GM23248 (cell line): ENCODE measurements at regions not wholly inside any gene's neighbourhood (a gene's known extent, or its start where the extent isn't known, plus 50 kb on each side); places are given as distances from the start of the nearest gene placed in this dataset.

Experiments
- DNase-seq: peaks from one replicate; pipeline ENCODE4 v3.0.0-alpha.2; 2015
- H2AFZ ChIP-seq: fragments of 200-600 bp; sonication (generic); 2 replicates; pipeline ENCODE4 v1.6.1; 2016; ENCODE audit warnings: antibody characterized with exemption
- H3F3A ChIP-seq: fragments of 200-600 bp; sonication (generic); 2 replicates; pipeline ENCODE4 v1.6.1; 2016; ENCODE audit warnings: mild to moderate bottlenecking, antibody characterized with exemption, mixed run types; ENCODE audit not compliant: insufficient read depth
- H3K27ac ChIP-seq: fragments of 200-600 bp; sonication (generic); 2 replicates; pipeline ENCODE4 v1.5.1; 2016; ENCODE audit warnings: mild to moderate bottlenecking
- H3K27me3 ChIP-seq: fragments of 200-600 bp; sonication (generic); replicated peaks from 2 replicates; pipeline ENCODE4 v1.6.1; 2016; ENCODE audit warnings: mild to moderate bottlenecking; ENCODE audit not compliant: insufficient read depth
- H3K36me3 ChIP-seq: fragments of 200-600 bp; sonication (generic); 2 replicates; pipeline ENCODE4 v1.6.1; 2016; ENCODE audit warnings: low read depth, mild to moderate bottlenecking
- H3K4me1 ChIP-seq: fragments of 200-600 bp; sonication (generic); 2 replicates; pipeline ENCODE4 v1.6.1; 2016; ENCODE audit warnings: mild to moderate bottlenecking; ENCODE audit not compliant: insufficient read depth
- H3K4me2 ChIP-seq: fragments of 200-600 bp; sonication (generic); one replicate; pipeline ENCODE4 v1.6.1; 2016; ENCODE audit warnings: mild to moderate bottlenecking; ENCODE audit not compliant: unreplicated experiment
- H3K4me3 ChIP-seq: fragments of 200-600 bp; sonication (generic); 2 replicates; pipeline ENCODE4 v1.5.1; 2016; ENCODE audit warnings: mild to moderate bottlenecking
- H3K79me2 ChIP-seq: fragments of 200-600 bp; sonication (generic); 2 replicates; pipeline ENCODE4 v1.6.1; 2016; ENCODE audit warnings: mild to moderate bottlenecking; ENCODE audit not compliant: insufficient read depth
- H3K9ac ChIP-seq: fragments of 200-600 bp; sonication (generic); 2 replicates; pipeline ENCODE4 v1.6.1; 2016; ENCODE audit warnings: mild to moderate bottlenecking
- H3K9me2 ChIP-seq: fragments of 200-600 bp; sonication (generic); 2 replicates; pipeline ENCODE4 v1.6.1; 2016; ENCODE audit warnings: mixed run types, mild to moderate bottlenecking, moderate library complexity; ENCODE audit not compliant: insufficient read depth
- H3K9me3 ChIP-seq: fragments of 200-600 bp; sonication (generic); one replicate; pipeline ENCODE4 v1.6.1; 2017; ENCODE audit warnings: low read depth
- H4K20me1 ChIP-seq: fragments of 200-600 bp; sonication (generic); 2 replicates; pipeline ENCODE4 v1.6.0; 2016; ENCODE audit not compliant: insufficient read depth
- EZH2 ChIP-seq: fragments of 200-600 bp; sonication (generic); IDR thresholded peaks from 2 replicates; pipeline ENCODE4 v1.6.1; 2018; ENCODE audit warnings: antibody characterized with exemption, mild to moderate bottlenecking; ENCODE audit not compliant: insufficient read depth, poor library complexity, severe bottlenecking
- EZH2phosphoT487 ChIP-seq: fragments of 200-600 bp; sonication (generic); IDR thresholded peaks from 2 replicates; pipeline ENCODE4 v1.6.1; 2018; ENCODE audit warnings: antibody characterized with exemption, moderate library complexity, mild to moderate bottlenecking, low read depth; ENCODE audit not compliant: insufficient read depth
- WGBS, 2 experiments: methylation state at CpG; one replicate each; pipeline ENCODE4 v1.1.6; 2015 to 2017; ENCODE audit warnings: low lambda C conversion rate in 2 of 2, low coverage in 1 of 2; ENCODE audit errors: missing lambda C conversion rate in 2 of 2; 5-methylcytosine and 5-hydroxymethylcytosine counted together
- in situ Hi-C: fragments of 300-500 bp; cut with MboI; formaldehyde crosslinking; loops from 2 replicates; pipeline ENCODE4 v1.15.0; 2020

DNA sequence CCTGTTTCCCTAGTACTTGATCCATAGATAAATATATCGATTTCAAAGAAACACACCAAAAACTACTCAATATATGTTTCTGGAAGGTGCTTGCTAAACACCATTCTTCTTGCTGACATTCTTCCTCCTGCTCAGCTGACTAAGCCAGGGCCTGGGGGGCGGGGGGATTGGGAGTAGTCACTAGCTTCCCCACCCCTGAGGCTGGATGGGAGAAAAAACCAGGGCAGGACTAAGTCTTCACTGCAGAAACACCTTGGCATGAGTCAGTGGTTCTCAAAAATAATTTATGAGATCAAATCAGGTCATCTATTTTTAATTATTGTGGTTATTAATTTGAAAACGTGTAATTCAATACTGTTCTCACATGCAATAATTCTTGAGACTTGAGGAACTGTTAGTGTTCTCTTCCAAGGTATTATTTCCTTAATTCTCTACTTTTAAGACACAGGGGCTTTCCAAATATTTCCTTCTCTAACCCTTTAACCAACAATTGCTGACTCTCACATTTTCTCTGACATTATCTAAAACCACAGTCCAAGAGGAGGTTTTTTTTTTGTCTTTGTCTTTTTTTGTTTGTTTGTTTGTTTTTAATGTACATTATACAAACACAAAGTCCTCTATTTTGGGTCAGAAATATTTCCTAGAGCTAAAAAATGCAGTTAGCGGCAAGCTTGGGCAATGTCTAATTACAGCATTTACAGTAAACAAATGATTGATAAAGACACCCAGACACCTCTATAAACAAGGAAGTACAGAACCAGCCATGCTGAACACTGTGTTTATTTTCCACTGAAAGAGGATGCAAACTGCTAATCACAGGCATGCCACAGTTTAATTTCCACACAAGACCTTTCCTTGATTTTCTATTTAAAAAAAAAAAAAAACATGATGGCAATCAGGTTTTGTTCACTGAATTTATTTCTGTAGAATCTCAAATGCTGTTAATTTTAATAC is 120.3 kb upstream of the USP9X start:
- H3K9me2 ChIP-seq, result no peaks in the 10 kb centered on the region
- 67 to 70% methylated on average over 4 of the region's 4 CpGs for WGBS, 2 experiments
- H3F3A ChIP-seq, result no peaks in the 10 kb centered on the region
- H3K4me3 ChIP-seq, result no peak overlapping the region
- in situ Hi-C loops, result no loop called here
- no peaks in the 10 kb centered on the region for H3K27me3 ChIP-seq
- H3K9ac ChIP-seq, result no peak overlapping the region
- no peaks in the 10 kb centered on the region for H3K79me2 ChIP-seq
- DNase-seq, result no peak
- no peak overlapping the region for H3K4me2 ChIP-seq
- no peak overlapping the region for H3K27ac ChIP-seq
- no peaks in the 10 kb centered on the region for H3K36me3 ChIP-seq
- H4K20me1 ChIP-seq, result no peaks in the 10 kb centered on the region
- no peaks in the 10 kb centered on the region for H3K4me1 ChIP-seq
- H3K9me3 ChIP-seq, result no peaks in the 10 kb centered on the region
- TF ChIP-seq EZH2phosphoT487, result no peak
- H2AFZ ChIP-seq, result no peak overlapping the region

GRCh38 chrX:40966213-40966820 is 118.9 kb upstream of the USP9X start:
- Histone ChIP-seq H3K9me2 (no peaks in the 10 kb centered on the region), H3K27me3 (no peaks in the 10 kb centered on the region), H3K79me2 (no peaks in the 10 kb centered on the region), H3K4me2 (no peak overlapping the region), H2AFZ (no peak overlapping the region), H3K4me3 (no peak overlapping the region), H4K20me1 (no peaks in the 10 kb centered on the region), H3K4me1 (no peaks in the 10 kb centered on the region), H3K36me3 (no peaks in the 10 kb centered on the region), H3K9ac (no peak overlapping the region), H3F3A (no peaks in the 10 kb centered on the region), H3K27ac (no peak overlapping the region), H3K9me3 (no peaks in the 10 kb centered on the region)
- in situ Hi-C loops, result no loop called here
- DNase-seq, result no peak
- WGBS, 2 experiments, result 33 to 51% methylated on average over 4 to 6 of the region's 6 CpGs
- no peak for TF ChIP-seq EZH2phosphoT487
- TF ChIP-seq EZH2, result no peak

DNA sequence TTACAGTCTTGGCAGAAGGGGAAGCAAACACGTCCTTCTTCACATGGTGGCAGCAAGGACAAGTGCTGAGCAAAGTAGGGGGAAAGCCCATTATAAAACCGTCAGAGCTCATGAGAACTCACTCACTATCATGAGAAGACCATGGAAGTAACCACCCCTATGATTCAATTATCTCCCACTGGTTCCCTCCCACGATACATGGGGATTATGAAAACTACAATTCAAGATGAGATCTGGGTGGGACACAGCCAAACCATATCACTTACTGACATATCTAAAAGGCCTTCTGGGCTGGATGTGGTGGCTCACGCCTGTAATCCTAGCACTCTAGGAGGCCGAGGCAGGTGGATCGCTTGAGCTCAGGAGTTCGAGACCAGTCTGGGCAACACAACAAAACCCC is 117.1 kb upstream of the USP9X start:
- Histone ChIP-seq H3K9me2 (no peaks in the 10 kb centered on the region), H3K27me3 (no peaks in the 10 kb centered on the region), H3K9ac (no peak overlapping the region), H4K20me1 (no peaks in the 10 kb centered on the region), H3F3A (no peaks in the 10 kb centered on the region), H3K4me3 (no peak overlapping the region), H3K79me2 (no peaks in the 10 kb centered on the region), H2AFZ (no peak overlapping the region), H3K36me3 (no peaks in the 10 kb centered on the region), H3K9me3 (no peaks in the 10 kb centered on the region), H3K27ac (no peak overlapping the region), H3K4me2 (no peak overlapping the region), H3K4me1 (no peaks in the 10 kb centered on the region)
- WGBS, 2 experiments, result 74 to 76% methylated on average over 7 of the region's 7 CpGs
- in situ Hi-C loops, result no loop called here
- TF ChIP-seq EZH2, result no peak
- no peak for TF ChIP-seq EZH2phosphoT487
- DNase-seq, result no peak

DNA sequence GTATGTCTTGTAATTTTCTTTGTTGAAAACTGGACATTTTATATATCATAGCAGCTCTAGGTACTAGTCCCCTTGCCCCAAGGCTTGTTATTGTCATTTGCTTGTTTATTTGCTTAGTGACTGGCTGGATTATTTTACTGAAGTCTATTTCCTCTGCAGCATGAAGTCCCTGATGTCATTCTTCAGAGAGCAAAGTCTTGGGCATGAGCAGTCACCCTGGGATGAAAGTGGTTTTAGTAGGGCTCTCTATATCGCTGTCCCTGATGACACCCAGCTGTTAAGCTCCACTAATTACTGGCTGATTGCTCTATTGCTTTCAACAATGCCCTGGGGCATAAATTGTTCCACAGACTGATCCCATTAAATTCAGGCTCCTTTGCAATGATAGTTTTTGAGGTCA is 113.5 kb upstream of the USP9X start:
- 0% methylated on average over 1 of the region's 1 CpG for WGBS, 2 experiments
- H3K79me2 ChIP-seq, result no peaks in the 10 kb centered on the region
- H3K9ac ChIP-seq, result no peak overlapping the region
- DNase-seq, result no peak
- no peaks in the 10 kb centered on the region for H3K4me1 ChIP-seq
- H2AFZ ChIP-seq, result no peak overlapping the region
- no peaks in the 10 kb centered on the region for H3F3A ChIP-seq
- in situ Hi-C loops, result no loop called here
- H3K27me3 ChIP-seq, result no peaks in the 10 kb centered on the region
- no peaks in the 10 kb centered on the region for H3K36me3 ChIP-seq
- H4K20me1 ChIP-seq, result no peaks in the 10 kb centered on the region
- TF ChIP-seq EZH2phosphoT487 (no peak), EZH2 (no peak)
- no peak overlapping the region for H3K4me2 ChIP-seq
- no peak overlapping the region for H3K27ac ChIP-seq
- H3K9me2 ChIP-seq, result no peaks in the 10 kb centered on the region
- H3K9me3 ChIP-seq, result no peaks in the 10 kb centered on the region
- no peak overlapping the region for H3K4me3 ChIP-seq
